GM10266 (cell line): ENCODE measurements at regions not wholly inside any gene's neighbourhood (a gene's known extent, or its start where the extent isn't known, plus 50 kb on each side); places are given as distances from the start of the nearest gene placed in this dataset.
"Not testable (repeated sequence)": the region's sequence is repeated elsewhere in the genome, so short reads cannot be mapped to it uniquely, and the experiment has no call there.

Experiments
- DNase-seq: peaks from one replicate; pipeline ENCODE4 v3.0.0; 2012; ENCODE audit errors: extremely low spot score
- CTCF ChIP-seq: IDR thresholded peaks from 2 replicates; pipeline ENCODE4 v1.5.1; 2012; ENCODE audit warnings: mild to moderate bottlenecking, low read depth; ENCODE audit not compliant: control insufficient read depth, insufficient read depth; ENCODE audit errors: missing control alignments

DNA sequence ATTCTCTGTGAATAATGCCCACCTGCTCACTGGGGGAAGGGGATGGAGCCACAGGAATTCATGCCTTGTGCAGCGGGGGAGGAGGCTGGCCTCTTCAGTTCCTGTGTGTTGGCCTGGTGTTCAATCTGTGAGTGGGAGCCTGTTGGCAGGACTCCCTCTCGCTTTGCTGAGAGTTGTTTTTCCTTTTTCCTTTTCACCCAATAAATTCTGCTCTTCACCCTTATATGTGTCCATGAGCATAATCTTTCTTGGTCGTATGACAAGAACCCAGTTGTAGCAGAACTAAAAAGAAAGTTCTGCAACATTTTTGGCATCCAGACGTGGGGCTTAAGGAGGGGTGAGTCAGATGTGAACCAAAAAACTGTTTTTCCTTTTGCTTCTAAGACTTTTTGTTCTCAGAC is 235.2 kb upstream of the HDX start:
- TF ChIP-seq CTCF, result no peak
- no peak for DNase-seq

GRCh38 chrX:84747516-84747915 is 245.3 kb upstream of the HDX start:
- no peak for TF ChIP-seq CTCF
- DNase-seq, result no peak

DNA sequence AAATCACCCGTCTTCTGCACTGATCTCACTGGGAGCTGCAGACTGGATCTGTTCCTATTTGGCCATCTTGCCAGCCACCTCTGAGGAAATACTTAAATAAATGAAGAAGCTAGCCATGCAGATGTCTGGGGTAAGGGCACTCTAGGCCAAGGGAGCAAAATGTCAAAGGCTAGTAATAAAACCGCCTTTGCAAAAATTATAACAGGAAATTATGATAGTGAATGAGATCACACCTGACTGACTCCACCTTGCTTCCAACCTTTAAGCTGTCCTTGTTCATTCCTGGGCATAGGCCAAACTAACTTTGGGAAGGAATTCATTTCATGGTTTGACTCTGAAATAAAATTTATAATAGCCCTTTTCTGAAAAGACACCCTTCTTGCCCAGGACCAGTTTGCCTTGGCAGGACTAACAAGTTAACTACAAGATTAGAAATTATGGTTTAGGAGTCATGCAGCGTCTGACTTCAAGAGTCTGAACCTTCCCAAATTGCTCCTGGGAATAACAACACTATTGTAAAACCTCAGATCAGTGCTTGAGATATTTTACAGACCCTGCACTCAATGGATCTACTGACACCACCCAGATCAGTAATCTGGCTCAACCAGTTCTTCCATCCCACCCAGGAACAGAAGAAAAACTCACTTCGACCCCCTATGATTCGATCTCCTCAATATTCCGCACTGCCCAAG is 246.9 kb upstream of the HDX start:
- TF ChIP-seq CTCF, result no peak
- DNase-seq, result no peak

DNA sequence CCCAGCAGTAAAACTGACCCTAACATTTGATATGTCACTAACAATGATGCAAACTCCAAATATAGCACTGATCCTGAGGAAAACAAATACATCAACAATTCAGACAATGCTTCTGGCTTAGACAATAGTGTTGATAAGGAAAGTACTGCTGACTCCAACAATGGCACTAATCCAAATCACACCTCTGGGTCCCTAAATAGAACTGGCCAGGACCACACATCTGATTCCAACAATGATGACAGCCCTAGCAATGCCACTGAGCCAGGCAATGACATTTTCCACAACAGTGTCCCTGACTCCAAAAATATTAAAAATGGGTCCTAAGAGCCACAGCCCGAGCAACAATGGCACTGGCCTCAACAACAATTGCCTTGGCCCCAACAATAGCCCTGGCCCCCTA is 243.1 kb upstream of the APOOL start:
- DNase-seq, result no peak
- no peak for TF ChIP-seq CTCF

DNA sequence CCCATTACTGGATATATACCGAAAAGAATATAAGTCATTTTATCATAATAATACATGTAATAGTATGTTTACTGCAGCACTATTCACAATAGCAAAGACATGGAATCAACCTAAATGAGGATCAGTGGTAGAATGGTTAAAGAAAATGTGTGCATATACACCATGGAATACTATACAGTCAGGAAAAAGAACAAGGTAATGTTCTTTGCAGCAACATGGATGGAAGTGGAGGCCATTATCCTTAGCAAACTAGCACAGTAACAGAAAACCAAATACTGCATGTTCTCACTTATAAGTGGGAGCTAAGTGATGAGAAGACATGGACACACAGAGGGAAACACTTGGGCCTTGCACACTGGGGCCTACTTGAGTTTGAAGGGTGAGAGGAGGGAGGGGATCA is 207.4 kb upstream of the APOOL start:
- TF ChIP-seq CTCF, result no peak
- DNase-seq, result no peak

DNA sequence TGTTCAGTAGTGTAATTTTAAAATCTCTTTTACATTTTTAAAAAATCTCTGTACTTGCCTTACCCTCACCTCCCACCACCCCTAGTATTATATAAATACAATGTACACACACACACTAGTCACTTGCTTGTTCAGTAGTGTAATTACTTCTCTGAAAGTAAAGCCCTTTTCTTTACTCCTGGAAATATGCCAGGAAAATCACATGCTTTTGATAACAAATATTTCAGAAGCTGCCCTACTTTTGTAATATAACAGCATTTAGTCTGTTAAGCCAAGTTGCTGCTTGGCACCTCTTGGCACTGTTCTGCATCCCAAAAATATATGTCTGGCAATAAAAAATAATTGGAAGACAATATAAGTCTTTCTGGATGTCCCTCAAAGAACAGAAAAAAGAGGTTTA is 172.8 kb upstream of the APOOL start:
- TF ChIP-seq CTCF, result no peak
- DNase-seq, result no peak

- DNase-seq, result not testable (repeated sequence)
Measured at GRCh38 chrX:84846541-84846940, 157.1 kb upstream of the APOOL start.

DNA sequence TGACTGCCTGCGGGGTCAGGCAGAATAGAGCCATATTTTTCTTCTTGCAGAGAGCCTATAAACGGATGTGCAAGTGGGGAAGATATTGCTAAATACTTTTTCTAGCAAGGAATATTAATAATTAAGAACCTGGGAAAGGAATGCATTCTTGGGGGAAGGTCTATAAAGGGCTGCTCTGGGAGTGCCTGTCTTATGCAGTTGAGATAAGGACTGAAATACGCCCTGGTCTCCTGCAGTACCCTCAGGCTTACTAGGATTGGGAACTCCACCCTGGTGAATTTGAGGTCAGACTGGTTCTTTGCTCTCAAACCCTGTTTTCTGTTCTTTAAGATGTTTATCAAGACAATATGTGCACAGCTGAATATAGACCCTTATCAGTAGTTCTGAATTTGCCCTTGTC is 152.5 kb upstream of the APOOL start:
- DNase-seq, result not testable (repeated sequence)

- not testable (repeated sequence) for DNase-seq
Measured at GRCh38 chrX:84856791-84857190, 146.9 kb upstream of the APOOL start.

- DNase-seq, result not testable (repeated sequence)
Measured at GRCh38 chrX:84858771-84859170, 144.9 kb upstream of the APOOL start.
